ENCODE measurements at regions not wholly inside any gene's neighbourhood (a gene's known extent, or its start where the extent isn't known, plus 50 kb on each side); places are given as distances from the start of the nearest gene placed in this dataset.

DNA sequence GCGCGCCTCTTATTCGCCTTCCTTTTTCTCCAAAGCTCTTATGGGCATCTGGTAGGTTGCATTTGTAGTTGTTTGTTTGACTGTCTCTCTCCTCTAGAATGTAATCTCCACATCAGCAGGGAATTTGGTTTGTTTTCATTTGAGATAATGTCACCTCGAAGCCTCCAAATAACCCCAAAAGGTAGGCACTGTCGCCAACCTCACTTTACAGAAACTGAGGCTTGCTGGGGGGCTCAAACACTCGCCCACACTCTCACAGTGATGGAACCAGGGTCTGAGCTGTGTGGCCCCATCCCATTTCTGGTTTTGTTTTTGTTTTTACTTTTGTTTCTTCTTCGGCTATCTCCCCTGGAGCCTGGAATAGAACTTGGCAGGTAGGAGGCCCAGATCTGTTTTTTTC is 172.2 kb upstream of the MYCN start:
- no peak for TF ChIP-seq ESRRA (IDR thresholded peaks at IDR 0.05; ENCODE audit: borderline replicate concordance, low read length)
- TF ChIP-seq CTCF (IDR thresholded peaks at IDR 0.05), result no peak
- no peak for TF ChIP-seq MAZ (IDR thresholded peaks at IDR 0.05; ENCODE audit: borderline replicate concordance, low read depth, low read length)

Data from A549 (cell line).